DND-41 (cell line): ENCODE measurements at regions not wholly inside any gene's neighbourhood (a gene's known extent, or its start where the extent isn't known, plus 50 kb on each side); places are given as distances from the start of the nearest gene placed in this dataset.

Source experiments
- CTCF ChIP-seq: IDR thresholded peaks from 2 replicates; pipeline ENCODE4 v1.5.1; 2012; ENCODE audit warnings: borderline replicate concordance, low read length, moderate library complexity, mild to moderate bottlenecking; ENCODE audit not compliant: poor library complexity, severe bottlenecking; ENCODE audit errors: extremely low read depth
- EZH2 ChIP-seq: IDR thresholded peaks from 3 replicates; pipeline ENCODE4 v1.6.1; 2012; ENCODE audit warnings: borderline replicate concordance, low read depth, mild to moderate bottlenecking, moderate library complexity, low read length, inconsistent platforms; ENCODE audit not compliant: severe bottlenecking

DNA sequence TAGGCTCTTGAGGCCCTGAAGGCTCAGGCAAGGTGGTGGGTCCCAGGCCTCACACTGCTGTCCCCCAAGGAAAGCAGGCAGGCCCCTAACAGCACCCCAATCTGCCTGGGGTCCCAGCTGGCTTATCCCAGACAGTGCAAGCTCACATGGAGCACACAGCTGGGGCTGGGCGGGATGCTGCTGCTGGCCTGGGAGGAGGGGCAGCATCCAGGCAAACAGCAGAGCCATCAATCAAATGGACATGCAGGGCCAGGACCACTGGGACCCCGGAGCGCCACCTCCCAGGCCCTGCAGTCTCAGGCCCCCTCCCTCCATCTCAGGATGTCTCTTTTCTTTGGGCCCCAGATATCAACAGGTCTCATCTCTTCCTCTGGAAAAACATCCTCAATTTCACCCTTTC lies 140.3 kb downstream of the BRD1 start:
- TF ChIP-seq CTCF: no peak
- TF ChIP-seq EZH2: no peak
